ENCODE measurements at regions not wholly inside any gene's neighbourhood (a gene's known extent, or its start where the extent isn't known, plus 50 kb on each side); places are given as distances from the start of the nearest gene placed in this dataset.

DNA sequence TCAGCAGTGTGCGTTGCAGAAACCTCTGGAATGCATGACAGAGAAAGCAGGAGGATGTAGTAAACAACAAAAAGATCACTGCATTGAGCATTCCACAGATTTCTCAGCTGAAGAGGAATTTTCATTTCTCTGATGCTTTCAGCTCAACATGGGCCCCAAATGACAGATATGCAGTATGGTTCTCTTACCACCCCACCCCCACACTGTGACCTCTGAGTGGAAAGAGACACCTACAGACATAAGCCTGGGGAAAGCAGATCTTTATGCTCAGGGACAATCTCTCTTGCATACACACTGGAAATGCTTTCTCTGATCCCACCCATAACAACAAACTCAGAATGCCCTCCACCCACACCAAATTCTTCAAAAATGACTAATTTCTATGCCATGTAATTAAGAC, 983.7 kb upstream of the LCORL start:
- DNase-seq = no peak

DNA sequence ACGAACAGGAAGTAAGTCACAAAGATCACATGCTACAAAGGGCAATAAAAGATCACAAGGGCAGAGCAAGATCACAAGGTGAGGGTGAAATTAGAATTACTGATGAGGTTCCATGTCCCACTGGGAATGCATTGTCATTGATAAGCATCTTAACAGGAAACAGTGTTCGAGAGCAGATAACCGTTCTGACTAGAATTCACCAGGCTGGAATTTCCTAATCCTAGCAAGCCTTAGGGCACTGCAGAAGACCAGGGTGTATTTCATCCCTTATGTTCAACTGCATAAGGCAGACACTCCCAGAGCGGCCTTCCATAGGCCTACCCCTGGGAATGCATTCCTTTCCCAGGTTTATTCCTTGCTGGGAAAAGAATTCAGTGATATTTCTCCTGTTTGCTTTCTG, 980.6 kb upstream of the LCORL start:
- DNase-seq = no peak

DNA sequence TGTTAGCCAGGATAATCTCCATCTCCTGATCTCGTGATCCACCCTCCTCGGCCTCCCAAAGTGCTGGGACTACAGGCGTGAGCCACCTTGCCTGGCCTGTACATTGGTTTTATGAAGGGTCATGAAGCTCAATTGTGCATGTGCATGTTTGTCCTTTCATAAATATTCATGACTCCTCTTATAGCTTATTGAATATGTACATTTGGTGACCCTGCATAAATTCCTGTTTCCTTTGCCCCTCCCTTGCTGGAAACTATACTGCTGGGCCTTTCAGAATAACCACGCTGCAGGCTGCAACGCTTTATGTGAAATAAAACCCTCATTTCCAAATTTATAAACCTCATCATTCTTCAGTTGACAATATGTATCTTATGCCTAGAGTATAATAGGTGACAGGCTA, 978.0 kb upstream of the LCORL start:
- DNase-seq = no peak

DNA sequence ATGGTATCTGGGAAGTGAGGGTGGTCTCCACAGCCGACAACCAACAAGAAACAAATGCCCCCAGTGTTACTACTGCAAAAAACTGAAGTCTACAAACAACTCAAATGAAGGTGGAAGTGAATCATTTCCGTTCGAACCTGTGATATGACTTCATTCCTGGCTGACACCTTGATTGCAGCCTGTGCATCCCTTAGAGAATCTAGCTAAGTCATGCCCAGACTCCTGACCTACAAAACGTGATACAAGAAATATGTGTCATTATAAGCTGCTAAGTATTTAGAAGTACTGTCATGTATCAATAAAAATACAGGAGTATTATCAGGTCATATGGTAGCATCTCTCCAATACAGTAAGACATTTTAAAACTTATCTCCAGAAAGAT, 959.7 kb upstream of the LCORL start:
- no peak for DNase-seq

DNA sequence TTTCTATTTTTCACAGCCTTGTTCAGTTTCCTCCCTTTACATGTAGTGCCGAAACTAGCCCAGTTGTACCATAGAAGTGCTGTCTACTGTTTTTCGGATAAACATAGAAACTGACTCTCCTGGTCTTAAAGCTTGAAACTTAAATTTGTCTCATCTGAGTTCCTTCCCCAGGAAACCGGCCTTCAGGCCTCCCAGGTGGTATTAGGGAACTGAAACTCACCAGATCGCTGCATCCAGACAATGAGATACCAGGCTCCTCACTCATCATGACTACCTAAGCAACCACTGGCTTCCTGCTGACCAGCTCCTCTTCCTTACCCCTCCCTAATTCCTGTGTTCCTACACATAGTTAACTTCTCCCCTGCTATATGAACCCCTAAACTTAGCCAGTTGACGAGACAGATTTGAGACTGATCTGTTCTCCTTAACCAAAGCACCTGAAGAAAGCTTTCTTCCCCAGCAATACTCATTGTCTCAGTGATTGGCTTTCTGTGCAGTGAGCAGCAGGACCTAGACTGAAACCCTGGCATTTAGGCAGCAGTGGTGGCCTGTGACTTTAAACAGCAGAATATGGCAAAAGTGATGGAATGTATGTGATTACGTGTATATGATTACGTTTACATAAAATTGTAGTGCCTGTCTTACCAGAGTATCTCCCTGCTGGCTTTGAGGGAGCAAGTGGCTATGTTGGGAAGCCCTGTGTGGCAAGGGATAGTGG, 959.1 kb upstream of the LCORL start:
- no peak for DNase-seq

DNA sequence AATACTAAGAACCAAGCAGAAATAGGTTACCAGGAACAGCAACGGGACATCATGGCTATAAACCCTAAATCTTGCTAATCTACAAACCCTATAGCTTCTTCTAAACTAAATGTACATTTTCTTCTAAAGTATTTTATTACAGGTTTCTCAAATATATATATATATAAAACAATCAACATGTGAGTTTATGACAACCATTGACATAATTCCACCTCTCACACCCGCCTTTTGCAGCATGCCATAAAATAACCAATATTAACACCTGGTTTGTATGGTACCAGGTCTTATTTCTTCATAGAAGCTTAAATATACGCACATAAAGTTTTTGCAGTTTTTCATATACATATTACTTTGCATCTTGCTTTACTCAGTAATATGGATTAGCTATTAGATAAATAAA, 955.3 kb upstream of the LCORL start:
- DNase-seq = no peak

DNA sequence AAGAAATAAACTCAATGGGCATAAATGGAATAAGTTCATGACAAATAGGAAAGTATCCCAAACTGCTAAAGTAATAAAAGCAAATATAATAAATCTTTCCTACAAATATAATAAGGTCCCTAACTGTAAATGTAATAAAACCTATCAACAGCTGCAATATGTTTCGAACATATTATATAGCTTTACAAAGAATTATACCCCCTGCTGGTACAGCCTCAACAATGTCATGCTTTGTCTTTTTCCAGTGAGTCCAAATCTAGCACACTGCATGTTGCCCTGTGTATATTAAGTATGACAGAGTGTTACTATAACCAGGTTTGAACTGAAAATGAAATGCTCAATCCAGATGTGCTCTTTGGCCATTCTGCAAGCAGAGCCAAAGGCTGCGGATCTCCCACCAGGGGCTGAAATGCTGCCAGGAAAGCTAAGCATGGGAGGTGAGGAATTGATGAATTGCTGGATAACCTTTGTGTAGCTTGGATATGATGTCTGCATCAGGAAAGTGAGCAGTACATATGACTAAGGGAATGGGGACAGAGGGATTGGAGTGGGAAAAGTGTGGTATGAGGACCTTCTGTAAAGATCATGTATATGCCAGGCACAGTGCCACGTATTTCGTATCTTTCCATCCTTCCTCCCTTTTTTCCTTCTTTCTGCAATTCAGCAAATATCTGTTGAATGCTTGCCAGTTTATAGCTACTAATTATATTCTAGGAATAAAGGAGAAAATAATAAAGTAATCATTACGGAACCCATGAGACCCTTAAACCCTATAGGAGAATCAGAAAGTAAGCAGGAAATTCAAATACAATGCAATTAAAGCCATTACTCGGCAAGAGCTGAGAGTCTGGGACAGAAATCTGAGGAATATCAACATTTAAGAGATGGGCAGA, 954.6 kb upstream of the LCORL start:
- no peak for DNase-seq

DNA sequence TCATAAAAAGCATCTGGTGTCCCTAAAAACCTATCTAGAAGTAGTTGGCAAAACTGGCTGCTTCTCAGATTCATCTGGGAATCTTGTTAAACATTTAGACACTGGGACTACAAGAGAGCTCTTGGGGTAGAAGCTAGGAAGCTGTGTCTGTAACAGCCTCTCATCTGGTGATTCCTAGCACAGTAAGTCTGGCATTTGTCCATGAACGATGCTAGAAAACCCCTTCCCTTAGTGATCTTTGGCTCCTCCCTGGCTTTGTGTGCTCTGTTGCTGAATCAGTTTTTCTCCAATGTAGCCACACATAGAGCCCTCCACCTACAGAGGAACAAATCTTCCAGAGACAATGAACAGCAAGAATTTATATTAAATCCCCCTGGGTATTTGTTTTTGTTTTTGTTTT, 951.7 kb upstream of the LCORL start:
- no peak for DNase-seq

DNA sequence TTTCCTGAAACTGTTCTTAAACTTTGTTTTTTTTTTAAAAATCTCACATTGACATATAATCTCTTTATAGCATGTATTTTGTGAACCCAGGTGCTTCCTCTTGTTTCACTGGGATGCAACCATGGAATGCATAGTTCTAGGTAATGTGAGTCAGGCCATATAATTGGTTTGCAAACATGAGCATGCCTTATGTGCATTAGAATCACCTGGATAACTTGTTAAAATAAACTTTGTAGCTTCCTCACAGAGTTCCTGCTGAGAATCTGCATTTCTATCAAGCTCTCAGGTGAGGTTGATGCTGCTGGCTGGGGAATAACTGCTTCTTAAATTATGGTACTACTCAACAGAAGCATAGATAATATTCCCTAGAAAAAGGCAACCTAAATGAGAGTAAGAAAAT, 940.3 kb upstream of the LCORL start:
- no peak for DNase-seq

DNA sequence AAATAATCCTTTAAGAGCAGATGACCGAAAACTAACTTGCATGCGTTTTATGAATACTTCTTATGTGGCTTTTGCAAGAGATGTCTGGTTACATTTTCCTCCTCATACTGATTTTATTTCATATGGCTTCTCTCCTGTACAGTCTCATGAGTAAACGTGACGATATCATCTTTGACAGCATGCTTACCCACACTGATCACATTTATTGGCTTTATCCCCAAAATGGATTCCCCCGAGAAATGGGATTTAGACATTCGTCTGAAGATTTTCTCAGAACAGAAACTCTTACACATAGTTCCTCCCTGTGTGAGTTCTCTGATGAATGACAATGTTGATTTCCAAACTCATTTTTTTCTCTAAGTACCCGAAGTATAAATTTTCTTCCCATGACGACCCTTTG, 939.7 kb upstream of the LCORL start:
- no peak for DNase-seq

DNA sequence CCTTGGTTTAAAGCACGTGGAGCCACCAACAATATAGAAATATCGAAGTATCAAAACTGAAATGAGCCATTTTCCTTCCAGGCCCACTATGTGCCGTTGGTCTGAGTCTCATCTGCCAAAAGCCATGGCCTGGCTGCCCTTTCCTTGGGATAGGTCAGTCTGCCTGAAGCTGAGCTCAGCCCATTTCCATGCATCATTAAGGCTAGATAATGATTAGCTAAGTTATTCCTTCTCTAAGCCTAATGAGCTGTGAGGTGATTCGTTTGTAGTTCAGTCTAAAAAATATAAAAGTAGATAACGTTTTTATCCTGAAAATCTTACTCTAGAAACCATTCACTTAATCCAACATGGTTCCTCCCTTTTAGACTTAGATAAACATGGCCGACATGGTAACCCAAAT, 936.2 kb upstream of the LCORL start:
- DNase-seq = no peak

DNA sequence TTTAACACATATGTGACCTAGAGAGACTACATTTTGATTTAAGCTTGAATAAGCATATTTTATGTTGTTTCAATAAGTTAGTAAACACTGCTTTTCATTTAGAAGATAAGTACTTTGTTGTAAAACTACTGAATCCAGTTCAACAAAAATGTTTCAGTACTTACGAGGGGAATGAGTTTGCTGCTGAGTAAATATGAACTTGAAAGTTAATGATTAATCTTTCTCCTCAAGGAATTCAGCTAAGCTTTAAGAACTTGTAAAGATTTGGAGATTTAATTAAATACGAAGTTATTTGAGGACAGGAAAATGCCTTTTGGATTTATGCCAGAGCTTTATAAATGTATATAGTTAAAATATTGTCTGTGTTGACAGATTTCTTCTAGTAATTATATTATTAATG, 933.0 kb upstream of the LCORL start:
- no peak for DNase-seq

DNA sequence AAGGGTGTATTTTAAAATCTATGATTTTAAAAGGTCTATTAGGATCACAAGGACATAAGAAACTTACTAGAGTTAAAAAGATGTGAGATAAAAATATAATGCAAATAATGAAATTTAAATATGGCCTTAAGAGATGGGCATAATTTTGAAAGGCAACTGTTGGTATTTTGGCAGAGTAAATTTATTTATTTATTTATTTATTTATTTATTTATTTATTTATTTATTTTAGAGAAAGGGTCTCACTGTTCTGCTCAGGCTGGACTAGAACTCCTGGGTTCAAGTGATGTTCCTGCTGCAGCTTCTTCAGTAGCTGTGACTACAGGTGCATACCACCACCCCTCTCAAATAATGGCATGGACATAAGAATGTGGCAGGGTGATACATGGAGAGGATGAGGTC, 932.1 kb upstream of the LCORL start:
- DNase-seq = no peak

DNA sequence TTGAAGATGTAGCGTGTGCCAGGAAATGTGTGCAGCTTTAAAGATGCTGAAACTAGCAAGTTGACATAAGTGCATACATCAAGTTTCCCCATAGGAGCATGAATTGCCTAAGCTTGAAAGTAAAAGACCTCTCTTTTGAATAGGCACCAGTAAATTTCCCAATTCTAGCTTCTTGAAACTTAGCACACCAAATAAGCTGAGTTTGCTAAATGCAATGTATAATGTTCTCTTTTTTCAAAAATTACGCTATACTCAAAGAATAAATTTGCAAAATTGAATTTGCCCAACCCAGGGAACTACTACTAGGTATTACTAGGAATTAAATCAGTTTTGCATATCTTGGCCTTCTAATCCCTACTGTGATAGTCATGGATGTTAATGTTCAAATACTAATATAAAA, 923.9 kb upstream of the LCORL start:
- no peak for DNase-seq

DNA sequence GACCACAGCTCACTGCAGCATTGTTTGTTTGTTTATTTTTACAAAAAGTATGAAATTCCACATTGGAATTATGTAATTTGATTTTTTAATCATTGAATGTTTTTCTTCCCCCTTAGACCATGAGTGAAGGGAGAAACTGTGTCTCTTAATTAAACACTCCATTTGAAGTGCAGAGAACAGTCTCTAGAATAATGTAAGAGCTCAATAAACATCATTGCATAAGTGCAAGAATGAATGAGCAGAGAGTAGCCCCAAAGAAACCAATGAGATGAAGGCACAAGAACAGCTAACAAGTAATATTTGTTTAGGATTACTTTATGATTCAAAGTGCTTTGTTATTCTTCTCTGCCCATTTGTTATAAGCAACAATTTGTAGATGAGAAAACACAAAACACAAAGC, 921.3 kb upstream of the LCORL start:
- no peak for DNase-seq

DNA sequence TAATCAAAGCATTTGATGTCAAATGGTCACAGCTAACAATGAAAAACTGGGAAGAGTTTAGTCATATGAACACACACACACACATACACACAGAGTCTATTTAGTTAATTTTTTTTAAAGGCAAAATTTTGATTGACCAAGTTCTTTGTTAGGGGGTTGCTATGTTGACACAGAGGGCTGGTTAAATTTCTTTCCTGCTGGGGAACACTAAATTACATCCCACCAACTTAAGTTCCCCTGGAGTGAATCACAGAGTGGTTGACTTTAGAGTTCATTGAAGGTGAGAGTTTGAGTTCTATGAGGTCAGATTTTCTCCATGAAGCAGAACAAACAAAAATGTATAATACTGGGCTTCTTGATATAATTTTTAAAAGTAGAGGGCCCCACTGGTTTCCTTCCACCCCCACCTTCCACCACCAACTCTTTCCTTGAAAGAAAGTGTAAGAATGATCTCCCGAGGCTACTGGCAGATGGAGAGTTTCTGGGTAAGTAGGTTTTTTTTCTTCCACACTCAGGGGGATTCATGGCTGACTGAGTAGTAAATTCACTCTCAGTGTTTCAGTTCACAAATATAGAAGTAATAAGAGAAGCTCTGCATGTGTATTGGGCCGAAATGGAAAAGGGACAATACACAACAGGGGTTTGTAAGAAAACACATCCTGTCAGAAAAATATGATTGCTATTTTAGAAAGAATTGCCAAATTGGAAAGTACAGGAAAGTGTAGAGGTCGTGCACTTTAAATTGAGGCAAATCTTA, 917.0 kb upstream of the LCORL start:
- DNase-seq = no peak

DNA sequence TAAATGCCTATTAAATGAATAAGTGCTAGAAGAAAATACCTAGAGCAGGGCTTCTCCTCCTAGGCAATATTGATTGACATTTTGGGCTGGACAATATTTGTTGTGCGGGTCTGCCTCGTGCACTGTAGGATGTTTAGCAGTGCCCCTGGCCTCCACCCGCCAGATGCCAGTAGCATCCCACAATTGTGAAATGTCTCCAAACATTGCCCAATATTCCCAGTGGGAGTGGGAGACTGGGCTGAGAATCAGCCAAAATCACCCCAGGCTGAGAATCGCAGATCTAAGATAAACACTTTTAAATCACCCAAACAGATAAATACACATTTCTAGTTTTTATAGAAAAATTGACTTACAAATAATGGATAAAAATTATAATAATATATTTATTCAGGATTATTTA, 916.2 kb upstream of the LCORL start:
- DNase-seq = no peak

DNA sequence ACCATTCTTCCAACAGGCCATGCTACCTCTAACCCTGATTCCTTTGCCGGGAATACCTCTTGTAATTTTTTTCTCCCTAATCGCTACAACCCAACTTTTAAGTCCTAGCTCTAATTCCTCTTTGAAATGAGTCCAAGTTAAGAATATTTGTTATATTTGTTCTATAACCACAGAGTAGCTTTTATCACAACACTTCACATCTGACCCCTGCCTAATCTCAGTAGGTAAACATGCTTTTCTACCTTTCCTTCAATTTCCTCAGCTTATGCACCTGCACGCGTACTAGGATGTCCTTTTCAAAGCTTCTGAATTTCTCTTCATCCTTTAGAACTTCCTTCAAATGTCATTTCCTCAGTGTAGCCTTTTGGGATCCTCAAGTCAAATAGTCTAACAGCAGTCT, 915.5 kb upstream of the LCORL start:
- no peak for DNase-seq

DNA sequence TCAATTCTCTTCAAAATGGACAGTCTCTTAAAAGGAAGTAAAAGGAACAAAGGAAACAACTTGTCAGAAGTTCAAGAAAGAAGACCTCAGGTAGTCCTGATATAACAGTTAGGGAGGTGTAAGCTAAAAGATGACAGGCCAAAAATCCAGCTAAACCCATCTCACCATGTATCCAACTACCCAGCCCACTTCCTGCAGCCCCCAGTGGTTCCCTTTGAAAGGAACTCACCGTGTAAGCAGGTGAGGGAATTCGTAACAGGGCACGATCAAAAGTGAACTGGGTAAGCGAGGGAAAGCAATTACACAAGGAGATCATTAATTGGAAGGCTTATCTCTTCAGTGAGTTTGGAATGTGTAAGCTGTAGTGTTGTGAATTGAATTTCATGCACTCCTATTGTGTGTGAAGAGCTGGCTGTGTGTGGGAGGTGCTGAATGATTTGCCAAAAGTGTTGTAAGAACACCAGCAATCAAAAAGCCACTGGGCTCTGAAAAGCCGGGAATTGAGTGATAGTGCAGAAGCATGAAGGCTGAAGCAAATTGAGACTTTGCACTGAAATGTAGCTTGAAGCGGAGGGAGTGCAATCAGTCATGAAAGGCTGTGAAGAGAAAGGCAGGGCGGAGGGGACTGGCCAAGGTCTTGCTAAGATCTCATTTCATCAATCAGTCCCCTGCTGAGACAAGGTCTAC, 914.2 kb upstream of the LCORL start:
- no peak for DNase-seq

DNA sequence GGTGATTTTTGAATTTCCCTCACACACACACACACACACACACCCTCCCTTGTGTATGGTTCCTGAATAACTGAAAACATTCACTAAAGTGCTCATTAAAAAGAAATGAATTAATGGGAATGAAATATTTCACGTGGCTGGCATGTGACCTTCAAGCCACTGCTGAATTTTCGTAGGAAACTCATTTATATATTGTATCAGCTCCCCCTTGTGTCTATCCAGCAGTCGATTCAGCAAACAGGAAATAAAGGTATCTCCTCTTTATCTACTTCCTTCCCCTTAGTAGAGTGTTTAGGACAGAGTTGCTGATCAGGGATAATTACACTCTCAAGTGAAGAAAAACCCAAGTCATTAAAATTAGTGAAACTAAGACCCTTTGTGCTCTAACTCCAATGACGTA, 912.6 kb upstream of the LCORL start:
- DNase-seq = no peak

DNA sequence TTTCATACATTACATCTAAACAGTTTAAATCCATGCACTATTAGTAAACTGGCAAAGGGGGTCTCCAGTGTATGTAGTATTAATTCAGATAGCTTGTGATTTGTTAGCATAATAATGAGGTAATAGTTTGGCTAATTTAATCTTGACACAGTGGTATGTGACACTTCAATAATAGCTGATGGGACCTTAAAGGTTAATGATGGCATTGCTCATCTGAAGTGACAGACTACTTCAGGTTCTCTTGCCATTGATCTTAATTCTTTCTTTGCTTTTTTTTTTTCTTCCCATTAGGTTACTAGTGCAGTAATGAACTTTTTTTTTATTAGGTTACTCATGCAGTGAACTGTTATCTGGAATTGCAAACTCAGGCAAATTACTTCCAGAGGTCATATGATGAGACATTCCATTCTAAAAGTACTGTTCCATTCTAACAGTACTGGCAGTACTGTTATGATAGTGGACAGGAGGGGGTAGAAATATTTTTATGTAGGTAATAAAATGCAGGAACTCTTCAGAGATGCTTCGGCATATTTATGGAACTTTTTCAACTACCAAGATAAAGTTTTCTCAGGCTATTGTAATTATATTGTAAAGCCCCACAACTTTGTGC, 911.3 kb upstream of the LCORL start:
- DNase-seq = no peak

DNA sequence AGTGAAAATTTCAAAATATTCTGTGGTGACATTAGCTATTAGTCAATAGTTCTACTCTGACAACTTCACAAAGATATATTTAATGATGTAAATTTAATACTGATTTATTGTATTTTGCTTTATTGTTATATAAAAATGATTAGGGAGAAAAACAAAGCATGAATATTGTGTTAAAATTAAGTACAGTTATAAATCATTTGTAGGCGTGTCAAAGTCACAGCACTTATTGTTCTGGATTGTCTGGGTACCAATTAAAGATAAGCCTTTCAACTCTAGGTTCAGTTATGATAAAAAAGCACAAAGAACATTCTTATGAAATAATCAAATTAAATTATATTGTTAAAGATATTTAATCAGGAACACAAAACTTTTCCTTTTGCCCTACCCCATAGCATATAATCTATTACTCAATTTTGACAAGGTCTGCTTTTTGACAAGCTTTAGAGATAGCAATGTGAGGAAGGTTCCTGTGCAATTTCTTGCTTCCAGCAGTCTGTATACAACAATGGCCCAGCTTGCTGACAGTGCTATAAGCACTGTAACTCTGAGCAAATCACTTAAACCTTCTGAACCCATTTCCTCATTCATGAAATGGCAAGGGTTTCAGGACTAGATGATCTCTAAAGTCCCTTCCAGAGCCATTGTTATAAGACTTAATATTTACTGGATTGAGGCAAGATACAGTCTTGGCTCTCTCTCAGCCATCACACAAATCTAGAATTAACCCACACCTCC, 910.3 kb upstream of the LCORL start:
- DNase-seq = no peak

All from activated T-cell treated with anti-CD3 and anti-CD28 coated beads, Interleukin-2, amount 50 U/mL, for 48 hours (primary cell).